Coronary artery (tissue), 2 donors: ENCODE measurements at regions not wholly inside any gene's neighbourhood (a gene's known extent, or its start where the extent isn't known, plus 50 kb on each side); places are given as distances from the start of the nearest gene placed in this dataset.

Experiments
- DNase-seq: peaks from one replicate; pipeline ENCODE4 v3.0.0-alpha.2; 2017; ENCODE audit warnings: low spot score
- H3K27ac ChIP-seq, 2 donors: fragments of 200-600 bp; sonication (generic); one replicate each; pipeline ENCODE4 v1.5.1; 2016 to 2019
- H3K4me3 ChIP-seq: fragments of 200-600 bp; sonication (generic); 2 replicates; pipeline ENCODE4 v1.5.1; 2016; ENCODE audit warnings: mild to moderate bottlenecking, moderate library complexity
- CTCF ChIP-seq: fragments of 200-600 bp; sonication (generic); IDR thresholded peaks from one replicate; pipeline ENCODE4 v1.5.1; 2019; ENCODE audit warnings: antibody characterized with exemption

GRCh38 chr4:180448306-180448705 is 1794.9 kb upstream of the TENM3 start:
- no peak for TF ChIP-seq CTCF
- H3K4me3 ChIP-seq: no peak overlapping the region
- H3K27ac ChIP-seq: no peak overlapping the region
- no peak for DNase-seq

- no peak overlapping the region for H3K27ac ChIP-seq
- H3K4me3 ChIP-seq: no peak overlapping the region
- no peak for DNase-seq
- no peak for TF ChIP-seq CTCF
Observed at GRCh38 chr4:180449395-180449956, 1793.7 kb upstream of the TENM3 start.

GRCh38 chr4:180455226-180455625 is 1788.0 kb upstream of the TENM3 start:
- H3K27ac ChIP-seq: no peak overlapping the region
- no peak for TF ChIP-seq CTCF
- DNase-seq: no peak
- H3K4me3 ChIP-seq: no peak overlapping the region

GRCh38 chr4:180456928-180457327 is 1786.3 kb upstream of the TENM3 start:
- no peak for DNase-seq
- TF ChIP-seq CTCF: no peak
- Histone ChIP-seq H3K4me3 (no peak overlapping the region), H3K27ac (no peak overlapping the region)

GRCh38 chr4:180462116-180462515 is 1781.1 kb upstream of the TENM3 start:
- no peak overlapping the region for H3K27ac ChIP-seq
- H3K4me3 ChIP-seq: no peak overlapping the region
- no peak for TF ChIP-seq CTCF
- no peak for DNase-seq

GRCh38 chr4:180465364-180465763 is 1777.8 kb upstream of the TENM3 start:
- H3K4me3 ChIP-seq: no peak overlapping the region
- no peak for TF ChIP-seq CTCF
- DNase-seq: no peak

GRCh38 chr4:180483036-180483435 is 1760.2 kb upstream of the TENM3 start:
- no peak overlapping the region for H3K27ac ChIP-seq
- TF ChIP-seq CTCF: no peak
- DNase-seq: no peak
- H3K4me3 ChIP-seq: no peak overlapping the region

More at GRCh38 chr4:180465364-180465763, 1777.8 kb upstream of the TENM3 start:
- no peak overlapping the region for H3K27ac ChIP-seq
